SK-N-DZ (cell line): ENCODE measurements at regions not wholly inside any gene's neighbourhood (a gene's known extent, or its start where the extent isn't known, plus 50 kb on each side); places are given as distances from the start of the nearest gene placed in this dataset.

ENCODE experiments used
- DNase-seq: peaks from one replicate; pipeline ENCODE4 v3.0.0-alpha.2; 2015; ENCODE audit warnings: low spot score

- DNase-seq = no peak
Observed at GRCh38 chr12:65764325-65764724, 60.0 kb upstream of the HMGA2 start.

- no peak for DNase-seq
Observed at GRCh38 chr12:65765436-65765813, 58.9 kb upstream of the HMGA2 start.

GRCh38 chr12:65769880-65770279 lies 54.4 kb upstream of the HMGA2 start:
- no peak for DNase-seq
